ENCODE measurements at regions not wholly inside any gene's neighbourhood (a gene's known extent, or its start where the extent isn't known, plus 50 kb on each side); places are given as distances from the start of the nearest gene placed in this dataset.
"Not testable (repeated sequence)": the region's sequence is repeated elsewhere in the genome, so short reads cannot be mapped to it uniquely, and the experiment has no call there.

DNA sequence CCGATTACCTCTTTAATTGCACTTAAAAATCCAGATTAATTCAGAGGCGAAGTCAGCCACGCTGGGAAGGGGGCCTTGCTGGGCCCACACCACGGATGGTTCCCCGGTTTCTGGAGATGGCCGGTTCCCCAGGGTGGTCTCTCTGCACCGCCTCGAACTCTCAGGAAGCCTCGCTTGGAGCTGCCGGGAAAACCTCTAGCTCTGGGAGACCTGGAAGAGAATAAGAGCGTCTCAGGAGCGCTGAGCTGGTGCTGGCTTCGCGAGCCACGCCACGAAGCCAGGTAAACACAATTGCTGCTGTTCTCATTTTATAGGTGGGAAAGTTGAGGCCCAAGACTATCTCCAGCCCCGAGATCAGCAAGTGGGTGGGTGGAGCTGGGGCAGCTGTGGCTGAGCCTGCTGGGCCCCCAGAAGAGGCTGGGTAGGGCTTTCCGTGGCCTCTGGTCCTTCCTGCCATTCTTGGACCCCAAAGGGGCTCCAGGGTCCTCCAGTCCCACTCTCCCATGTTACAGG lies 110.4 kb downstream of the MICALL2 start:
- Histone ChIP-seq H3K4me3 (no peak overlapping the region), H3K27ac (no peak overlapping the region)
- TF ChIP-seq, protein P1, sequence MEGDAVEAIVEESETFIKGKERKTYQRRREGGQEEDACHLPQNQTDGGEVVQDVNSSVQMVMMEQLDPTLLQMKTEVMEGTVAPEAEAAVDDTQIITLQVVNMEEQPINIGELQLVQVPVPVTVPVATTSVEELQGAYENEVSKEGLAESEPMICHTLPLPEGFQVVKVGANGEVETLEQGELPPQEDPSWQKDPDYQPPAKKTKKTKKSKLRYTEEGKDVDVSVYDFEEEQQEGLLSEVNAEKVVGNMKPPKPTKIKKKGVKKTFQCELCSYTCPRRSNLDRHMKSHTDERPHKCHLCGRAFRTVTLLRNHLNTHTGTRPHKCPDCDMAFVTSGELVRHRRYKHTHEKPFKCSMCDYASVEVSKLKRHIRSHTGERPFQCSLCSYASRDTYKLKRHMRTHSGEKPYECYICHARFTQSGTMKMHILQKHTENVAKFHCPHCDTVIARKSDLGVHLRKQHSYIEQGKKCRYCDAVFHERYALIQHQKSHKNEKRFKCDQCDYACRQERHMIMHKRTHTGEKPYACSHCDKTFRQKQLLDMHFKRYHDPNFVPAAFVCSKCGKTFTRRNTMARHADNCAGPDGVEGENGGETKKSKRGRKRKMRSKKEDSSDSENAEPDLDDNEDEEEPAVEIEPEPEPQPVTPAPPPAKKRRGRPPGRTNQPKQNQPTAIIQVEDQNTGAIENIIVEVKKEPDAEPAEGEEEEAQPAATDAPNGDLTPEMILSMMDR (IDR thresholded peaks at IDR 0.05): no peak
- DNase-seq (ENCODE audit: low spot score): no peak

DNA sequence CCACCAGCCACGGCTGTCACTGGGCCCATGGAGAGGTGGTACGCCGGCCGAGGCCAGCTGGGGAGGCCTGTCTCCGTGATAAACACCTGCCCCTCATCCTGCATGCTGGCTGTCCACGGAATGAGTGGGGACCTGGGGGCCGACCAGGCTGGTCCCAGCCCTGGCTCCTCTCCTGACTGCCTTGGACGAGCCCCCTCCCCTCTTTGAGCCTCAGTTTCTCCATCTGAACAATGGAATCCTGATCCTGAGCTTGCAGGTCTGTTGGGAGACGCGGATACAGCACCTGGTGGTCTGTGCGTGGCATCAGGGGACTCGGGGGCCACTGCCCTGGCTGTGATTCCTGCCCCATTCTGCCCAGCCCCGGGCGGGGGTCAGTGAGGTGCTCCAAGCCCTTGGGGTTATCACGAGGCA lies 109.9 kb downstream of the MICALL2 start:
- Histone ChIP-seq H3K27ac (no peak overlapping the region), H3K4me3 (no peak overlapping the region)
- no peak for DNase-seq (ENCODE audit: low spot score)
- TF ChIP-seq, protein P1 (IDR thresholded peaks at IDR 0.05): no peak

DNA sequence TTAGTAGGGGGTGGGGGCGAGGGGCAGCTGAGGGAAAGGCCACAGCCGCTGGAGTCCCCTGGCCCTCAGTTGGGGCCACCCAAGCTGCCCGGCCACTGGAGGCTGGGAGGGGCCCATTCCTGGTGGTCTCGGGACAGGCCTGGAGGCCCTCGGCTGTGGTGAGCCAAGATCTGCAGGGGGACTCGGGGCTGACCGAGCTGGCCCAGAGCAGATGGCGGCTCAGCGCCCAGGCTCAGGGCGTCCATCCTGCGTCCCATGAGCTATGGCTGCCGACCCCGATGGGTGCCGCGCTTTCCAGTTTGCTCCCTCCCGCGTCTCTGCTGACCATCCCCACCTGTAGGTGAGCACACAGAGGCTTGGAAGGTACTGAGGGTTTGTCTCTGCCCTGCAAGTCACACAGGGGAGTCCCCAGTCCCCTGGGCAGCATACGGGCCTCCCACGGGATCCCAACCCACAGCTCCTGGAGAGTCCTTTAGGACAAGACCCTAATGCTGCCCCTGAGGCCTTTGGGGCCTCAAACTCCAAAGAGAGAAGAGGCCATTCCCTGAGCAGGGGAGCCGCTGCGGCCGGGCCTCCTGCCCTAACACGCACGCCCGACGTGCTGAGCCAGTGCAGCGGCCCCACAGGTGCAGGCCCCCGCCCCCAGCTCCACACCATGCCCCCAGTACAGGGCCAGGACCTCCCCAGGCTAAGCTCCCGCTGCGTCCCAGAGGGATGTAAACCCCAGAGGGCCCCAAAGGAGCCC lies 107.2 kb downstream of the MICALL2 start:
- TF ChIP-seq, protein P1 (IDR thresholded peaks at IDR 0.05): no peak
- no peak overlapping the region for H3K27ac ChIP-seq
- no peak for DNase-seq (ENCODE audit: low spot score)
- H3K4me3 ChIP-seq: no peak overlapping the region

DNA sequence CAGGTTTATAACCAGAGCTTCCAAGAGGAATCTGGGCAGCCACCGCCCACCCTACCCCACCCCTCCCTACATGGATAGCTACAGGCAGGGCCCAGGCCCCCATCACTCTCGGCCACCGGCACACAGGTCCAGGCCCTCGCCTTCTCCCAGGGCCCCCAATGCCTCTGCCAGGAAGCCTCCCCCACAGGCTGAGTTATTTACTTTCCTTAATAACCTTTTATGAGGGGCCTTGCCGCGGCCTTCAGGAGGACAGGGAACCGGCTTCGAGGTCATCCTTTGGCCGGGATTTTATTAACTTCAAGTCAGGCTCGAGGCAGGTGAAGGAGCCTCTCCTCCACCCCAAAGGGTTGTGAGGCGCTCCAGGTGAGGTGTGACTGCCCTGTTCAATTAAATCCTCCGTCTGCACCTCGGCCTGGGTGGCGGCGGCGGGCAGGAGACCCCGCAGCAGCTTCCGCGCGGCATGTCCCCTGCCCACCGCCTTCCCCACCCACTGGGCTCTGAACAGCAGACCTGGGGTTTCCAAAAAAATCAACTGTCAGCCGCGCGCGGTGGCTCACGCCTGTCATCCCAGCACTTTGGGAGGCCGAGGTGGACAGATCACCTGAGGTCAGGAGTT lies 106.5 kb downstream of the MICALL2 start:
- Histone ChIP-seq H3K4me3 (no peak overlapping the region), H3K27ac (no peak overlapping the region)
- TF ChIP-seq, protein P1 (IDR thresholded peaks at IDR 0.05): no peak
- DNase-seq (ENCODE audit: low spot score): no peak

DNA sequence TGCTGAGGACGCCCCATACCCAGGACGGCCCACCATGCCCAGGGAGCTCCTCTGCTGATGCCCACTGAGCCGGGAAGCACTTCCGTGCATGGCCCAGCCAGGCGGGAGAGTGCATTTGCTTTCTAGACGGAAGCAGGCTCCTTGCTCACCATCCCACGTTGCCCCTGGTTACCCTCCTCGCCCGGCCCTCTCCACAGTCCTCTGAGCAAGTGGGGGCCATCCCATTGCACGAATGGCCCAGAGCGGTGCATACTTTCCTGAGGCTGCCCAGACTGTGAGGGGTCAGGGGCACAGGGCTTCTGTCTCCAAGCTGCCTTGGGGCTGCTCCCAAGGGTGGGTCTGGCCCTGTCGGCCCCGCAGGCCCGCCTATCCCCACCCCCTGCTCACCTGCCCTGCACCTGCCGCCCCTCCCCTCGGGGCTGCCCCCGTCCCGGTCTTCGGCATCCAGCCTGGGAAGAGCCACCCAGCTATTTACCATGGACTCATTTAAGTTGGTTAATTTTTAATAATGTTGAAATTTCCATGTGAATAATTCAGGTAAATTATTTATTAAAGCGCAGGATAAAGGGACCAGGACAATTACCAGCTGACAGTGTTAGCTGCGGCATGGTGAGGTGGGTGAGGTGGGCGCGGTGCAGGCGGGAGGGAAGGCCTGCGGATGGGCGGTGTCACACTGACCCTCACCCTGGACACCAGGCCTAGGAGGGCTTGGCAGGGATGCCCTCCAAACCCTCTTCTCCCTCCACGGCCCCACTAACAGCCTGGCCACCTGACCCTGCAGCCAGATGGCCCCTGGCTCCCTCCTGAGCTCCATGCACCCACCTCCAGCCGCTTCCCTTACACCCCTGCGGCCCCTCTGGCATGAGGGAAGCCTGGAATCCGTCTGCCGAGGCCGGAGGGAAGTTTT lies 104.4 kb downstream of the MICALL2 start:
- TF ChIP-seq, protein P1 (IDR thresholded peaks at IDR 0.05): no peak
- Histone ChIP-seq H3K27ac (no peak overlapping the region), H3K4me3 (no peak overlapping the region)
- no peak for DNase-seq (ENCODE audit: low spot score)

DNA sequence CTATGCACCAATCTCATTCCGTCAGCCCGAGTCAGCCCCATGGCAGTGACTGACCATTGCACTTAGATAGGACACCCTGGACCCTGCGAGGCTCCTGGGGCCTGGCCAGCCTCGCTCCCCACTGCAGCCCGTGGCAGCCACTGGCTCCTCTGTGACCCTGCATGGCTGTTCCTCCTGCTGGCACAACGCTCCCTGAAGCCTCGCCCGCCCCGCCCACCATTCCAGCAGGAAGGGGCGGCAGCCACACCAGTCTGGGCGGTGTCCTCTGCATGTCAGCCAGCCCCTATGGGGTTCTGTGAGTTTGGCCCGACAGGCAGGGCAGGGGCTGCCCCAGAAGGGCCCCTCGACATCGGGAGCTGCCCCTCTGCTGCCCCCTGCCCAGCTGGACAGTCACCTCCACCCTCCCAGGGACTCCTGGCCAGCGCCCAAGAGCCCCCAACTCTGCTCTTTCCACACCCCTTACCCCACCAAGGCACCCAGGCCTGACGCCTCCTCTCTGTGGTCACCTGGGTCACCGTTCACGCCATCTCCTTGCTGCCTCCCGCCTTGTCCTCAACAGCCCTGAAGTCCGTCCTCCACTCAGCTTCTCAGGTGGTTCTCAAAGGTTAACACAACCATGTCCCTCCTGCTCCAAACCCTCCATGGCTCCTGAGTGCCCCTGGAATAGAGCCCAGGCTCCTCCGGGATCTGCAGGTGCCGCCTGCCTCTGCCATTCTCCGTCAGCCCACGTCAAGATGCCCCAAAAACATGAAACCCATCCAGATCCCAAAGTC lies 103.5 kb downstream of the MICALL2 start:
- H3K4me3 ChIP-seq: no peak overlapping the region
- no peak overlapping the region for H3K27ac ChIP-seq
- TF ChIP-seq, protein P1 (IDR thresholded peaks at IDR 0.05): no peak
- no peak for DNase-seq (ENCODE audit: low spot score)

DNA sequence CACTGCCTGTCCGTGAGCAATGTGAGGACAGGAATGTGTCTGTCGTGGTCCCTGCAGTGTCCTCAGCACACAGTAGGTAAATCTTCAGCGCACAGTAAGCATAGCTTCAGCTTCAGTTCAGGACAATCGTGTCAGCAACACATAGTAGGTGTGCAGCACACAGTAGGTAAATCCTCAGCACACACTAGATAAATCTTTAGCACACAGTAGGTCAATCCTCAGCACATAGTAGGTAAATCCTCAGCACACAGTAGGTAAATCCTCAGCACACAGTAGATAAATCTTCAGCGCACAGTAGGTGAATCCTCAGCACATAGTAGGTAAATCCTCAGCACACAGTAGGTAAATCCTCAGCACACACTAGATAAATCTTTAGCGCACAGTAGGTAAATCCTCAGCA lies 102.4 kb downstream of the MICALL2 start:
- DNase-seq (ENCODE audit: low spot score); H3K27ac ChIP-seq; H3K4me3 ChIP-seq: not testable (repeated sequence)

DNA sequence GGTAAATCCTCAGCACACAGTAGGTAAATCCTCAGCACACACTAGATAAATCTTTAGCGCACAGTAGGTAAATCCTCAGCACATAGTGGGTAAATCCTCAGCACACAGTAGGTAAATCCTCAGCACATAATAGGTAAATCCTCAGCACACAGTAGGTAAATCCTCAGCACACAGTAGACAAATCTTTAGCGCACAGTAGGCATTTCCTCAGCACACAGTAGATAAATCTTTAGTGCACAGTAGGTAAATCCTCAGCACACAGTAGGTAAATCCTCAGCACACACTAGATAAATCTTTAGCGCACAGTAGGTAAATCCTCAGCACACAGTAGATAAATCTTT lies 102.0 kb downstream of the MICALL2 start:
- not testable (repeated sequence) for H3K27ac ChIP-seq; DNase-seq (ENCODE audit: low spot score); H3K4me3 ChIP-seq
